ENCODE measurements at regions not wholly inside any gene's neighbourhood (a gene's known extent, or its start where the extent isn't known, plus 50 kb on each side); places are given as distances from the start of the nearest gene placed in this dataset.

- Histone ChIP-seq H3K36me3 (ENCODE audit: insufficient read depth, low read length) (no peaks in the 10 kb centered on the region), H3K27ac (no peak overlapping the region), H3K9ac (ENCODE audit: insufficient read length) (no peak overlapping the region), H3K9me3 (ENCODE audit: low read depth, low read length) (no peaks in the 10 kb centered on the region), H3K4me3 (no peak overlapping the region)
- DNase-seq (ENCODE audit: low read depth, low spot score) = no peak
- TF ChIP-seq FOXP2 (optimal IDR thresholded peaks at IDR 0.05; ENCODE audit: control extremely low read depth, extremely low read length, insufficient read depth) (no peak), POLR2AphosphoS5 (IDR thresholded peaks at IDR 0.05; ENCODE audit: borderline replicate concordance, low read depth, low read length) (no peak), EZH2 (IDR thresholded peaks at IDR 0.05) (no peak)
These were observed 150.1 kb upstream of the SOD1 start for GRCh38 chr21:31509194-31510017.

GRCh38 chr21:31505975-31506374 is 153.5 kb upstream of the SOD1 start:
- TF ChIP-seq POLR2AphosphoS5 (IDR thresholded peaks at IDR 0.05; ENCODE audit: borderline replicate concordance, low read depth, low read length) (no peak), FOXP2 (optimal IDR thresholded peaks at IDR 0.05; ENCODE audit: control extremely low read depth, extremely low read length, insufficient read depth) (no peak), EZH2 (IDR thresholded peaks at IDR 0.05) (no peak)
- H3K36me3 ChIP-seq (ENCODE audit: insufficient read depth, low read length) = no peaks in the 10 kb centered on the region
- no peak for DNase-seq (ENCODE audit: low read depth, low spot score)
- H3K27ac ChIP-seq = no peak overlapping the region
- H3K9me3 ChIP-seq (ENCODE audit: low read depth, low read length) = no peaks in the 10 kb centered on the region
- H3K9ac ChIP-seq (ENCODE audit: insufficient read length) = no peak overlapping the region
- H3K4me3 ChIP-seq = no peak overlapping the region

GRCh38 chr21:31503939-31504338 is 155.6 kb upstream of the SOD1 start:
- Histone ChIP-seq H3K4me3 (no peak overlapping the region), H3K36me3 (ENCODE audit: insufficient read depth, low read length) (no peaks in the 10 kb centered on the region), H3K9ac (ENCODE audit: insufficient read length) (no peak overlapping the region), H3K9me3 (ENCODE audit: low read depth, low read length) (no peaks in the 10 kb centered on the region), H3K27ac (no peak overlapping the region)
- no peak for TF ChIP-seq EZH2 (IDR thresholded peaks at IDR 0.05)
- TF ChIP-seq FOXP2 (optimal IDR thresholded peaks at IDR 0.05; ENCODE audit: control extremely low read depth, extremely low read length, insufficient read depth) = no peak
- no peak for TF ChIP-seq POLR2AphosphoS5 (IDR thresholded peaks at IDR 0.05; ENCODE audit: borderline replicate concordance, low read depth, low read length)
- DNase-seq (ENCODE audit: low read depth, low spot score) = no peak

DNA sequence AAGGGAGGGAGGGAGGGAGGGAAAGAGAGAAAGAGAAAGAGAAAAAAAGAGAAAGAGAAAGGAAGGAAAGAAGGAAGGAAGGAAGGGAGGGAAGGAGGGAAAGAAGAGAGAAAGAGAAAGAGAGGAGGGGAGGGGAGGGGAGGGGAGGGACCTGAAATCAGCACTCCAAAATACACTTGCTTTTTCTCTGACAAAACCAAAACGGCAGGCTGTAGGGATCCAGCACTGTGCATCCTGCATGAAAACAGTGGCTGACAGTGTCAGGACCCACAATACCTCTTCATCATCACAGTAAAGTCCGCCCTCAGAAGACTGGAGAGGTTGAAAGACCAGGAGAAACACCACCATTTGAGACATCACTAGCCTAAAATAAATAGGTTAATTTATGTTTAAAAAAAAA is 156.0 kb upstream of the SOD1 start:
- no peak for DNase-seq (ENCODE audit: low read depth, low spot score)
- no peak overlapping the region for H3K27ac ChIP-seq
- TF ChIP-seq POLR2AphosphoS5 (IDR thresholded peaks at IDR 0.05; ENCODE audit: borderline replicate concordance, low read depth, low read length) (no peak), FOXP2 (optimal IDR thresholded peaks at IDR 0.05; ENCODE audit: control extremely low read depth, extremely low read length, insufficient read depth) (no peak), EZH2 (IDR thresholded peaks at IDR 0.05) (no peak)

GRCh38 chr21:31502537-31503143 is 156.9 kb upstream of the SOD1 start:
- H3K27ac ChIP-seq = no peak overlapping the region
- no peak for DNase-seq (ENCODE audit: low read depth, low spot score)
- no peak overlapping the region for H3K4me3 ChIP-seq
- no peaks in the 10 kb centered on the region for H3K36me3 ChIP-seq (ENCODE audit: insufficient read depth, low read length)
- no peaks in the 10 kb centered on the region for H3K9me3 ChIP-seq (ENCODE audit: low read depth, low read length)
- TF ChIP-seq POLR2AphosphoS5 (IDR thresholded peaks at IDR 0.05; ENCODE audit: borderline replicate concordance, low read depth, low read length) (no peak), EZH2 (IDR thresholded peaks at IDR 0.05) (no peak), FOXP2 (optimal IDR thresholded peaks at IDR 0.05; ENCODE audit: control extremely low read depth, extremely low read length, insufficient read depth) (no peak)
- no peak overlapping the region for H3K9ac ChIP-seq (ENCODE audit: insufficient read length)

More for the DNA sequence above, 156.0 kb upstream of the SOD1 start:
- Histone ChIP-seq H3K36me3 (ENCODE audit: insufficient read depth, low read length) (no peaks in the 10 kb centered on the region), H3K9ac (ENCODE audit: insufficient read length) (no peak overlapping the region), H3K9me3 (ENCODE audit: low read depth, low read length) (no peaks in the 10 kb centered on the region), H3K4me3 (no peak overlapping the region)

GRCh38 chr21:31501926-31502325 is 157.6 kb upstream of the SOD1 start:
- H3K4me3 ChIP-seq = no peak overlapping the region
- no peak for DNase-seq (ENCODE audit: low read depth, low spot score)
- H3K36me3 ChIP-seq (ENCODE audit: insufficient read depth, low read length) = no peaks in the 10 kb centered on the region
- no peak overlapping the region for H3K27ac ChIP-seq
- no peak overlapping the region for H3K9ac ChIP-seq (ENCODE audit: insufficient read length)
- TF ChIP-seq FOXP2 (optimal IDR thresholded peaks at IDR 0.05; ENCODE audit: control extremely low read depth, extremely low read length, insufficient read depth) (no peak), EZH2 (IDR thresholded peaks at IDR 0.05) (no peak), POLR2AphosphoS5 (IDR thresholded peaks at IDR 0.05; ENCODE audit: borderline replicate concordance, low read depth, low read length) (no peak)
- H3K9me3 ChIP-seq (ENCODE audit: low read depth, low read length) = no peaks in the 10 kb centered on the region

GRCh38 chr21:31500982-31501381 is 156.9 kb upstream of the TIAM1 start:
- H3K9me3 ChIP-seq (ENCODE audit: low read depth, low read length) = no peaks in the 10 kb centered on the region
- no peak overlapping the region for H3K27ac ChIP-seq
- TF ChIP-seq POLR2AphosphoS5 (IDR thresholded peaks at IDR 0.05; ENCODE audit: borderline replicate concordance, low read depth, low read length) = no peak
- TF ChIP-seq EZH2 (IDR thresholded peaks at IDR 0.05) = no peak
- no peak for TF ChIP-seq FOXP2 (optimal IDR thresholded peaks at IDR 0.05; ENCODE audit: control extremely low read depth, extremely low read length, insufficient read depth)
- no peak overlapping the region for H3K9ac ChIP-seq (ENCODE audit: insufficient read length)
- H3K36me3 ChIP-seq (ENCODE audit: insufficient read depth, low read length) = no peaks in the 10 kb centered on the region
- no peak overlapping the region for H3K4me3 ChIP-seq
- DNase-seq (ENCODE audit: low read depth, low spot score) = no peak

GRCh38 chr21:31500071-31500470 is 156.0 kb upstream of the TIAM1 start:
- DNase-seq (ENCODE audit: low read depth, low spot score) = no peak
- H3K9ac ChIP-seq (ENCODE audit: insufficient read length) = no peak overlapping the region
- no peaks in the 10 kb centered on the region for H3K9me3 ChIP-seq (ENCODE audit: low read depth, low read length)
- no peaks in the 10 kb centered on the region for H3K36me3 ChIP-seq (ENCODE audit: insufficient read depth, low read length)
- no peak overlapping the region for H3K27ac ChIP-seq
- no peak for TF ChIP-seq EZH2 (IDR thresholded peaks at IDR 0.05)
- no peak for TF ChIP-seq POLR2AphosphoS5 (IDR thresholded peaks at IDR 0.05; ENCODE audit: borderline replicate concordance, low read depth, low read length)
- TF ChIP-seq FOXP2 (optimal IDR thresholded peaks at IDR 0.05; ENCODE audit: control extremely low read depth, extremely low read length, insufficient read depth) = no peak
- H3K4me3 ChIP-seq = no peak overlapping the region

Data from SK-N-MC (cell line).